H1 (cell line): ENCODE measurements at regions not wholly inside any gene's neighbourhood (a gene's known extent, or its start where the extent isn't known, plus 50 kb on each side); places are given as distances from the start of the nearest gene placed in this dataset.

Experiments
- CTCF ChIA-PET: fragments of 300-600 bp; sonication (Branson Sonifier 250); formaldehyde crosslinking; loops from one replicate; lab custom pipeline; 2021; ENCODE audit not compliant: partially characterized antibody; lab: Charles Lee
- POLR2A ChIA-PET: fragments of 300-600 bp; sonication (Branson Sonifier 250); formaldehyde crosslinking; loops from one replicate; lab custom pipeline; 2021; ENCODE audit warnings: inconsistent platforms; ENCODE audit not compliant: partially characterized antibody; lab: Charles Lee
- DNase-seq, 2 experiments: peaks; one replicate each; pipeline versions ENCODE4 v3.0.0 to v3.0.0-alpha.2; 2010 to 2022; ENCODE audit warnings: low spot score in 2 of 2, low read depth in 1 of 2, mixed read lengths in 1 of 2
- FAIRE-seq: peaks from 2 replicates; lab custom pipeline; 2011; peaks lifted over from hg19 to GRCh38; lab: Jason Lieb, UNC
- H2AFZ ChIP-seq: 2 replicates; pipeline ENCODE4 v1.8.1; 2012; ENCODE audit warnings: low read length, inconsistent platforms
- H2AK5ac ChIP-seq: 2 replicates; pipeline ENCODE4 v1.6.1; 2013; ENCODE audit warnings: low read depth, low read length
- H2BK120ac ChIP-seq: replicated peaks from 2 replicates; pipeline ENCODE3; 2013; ENCODE audit warnings: low read depth, low read length, inconsistent platforms
- H2BK12ac ChIP-seq: 2 replicates; pipeline ENCODE4 v1.6.1; 2013; ENCODE audit warnings: low read depth, low read length
- H2BK15ac ChIP-seq: 2 replicates; pipeline ENCODE4 v1.6.1; 2013; ENCODE audit warnings: low read length
- H2BK20ac ChIP-seq: 2 replicates; pipeline ENCODE4 v1.6.1; 2013; ENCODE audit warnings: low read length
- H2BK5ac ChIP-seq: 2 replicates; pipeline ENCODE4 v1.6.1; 2013; ENCODE audit warnings: low read depth, low read length
- H3K14ac ChIP-seq: 2 replicates; pipeline ENCODE4 v1.6.1; 2013; ENCODE audit warnings: inconsistent platforms; ENCODE audit not compliant: insufficient read length
- H3K18ac ChIP-seq: 2 replicates; pipeline ENCODE4 v1.6.1; 2013; ENCODE audit warnings: low read length; ENCODE audit errors: extremely low read depth
- H3K23ac ChIP-seq: 2 replicates; pipeline ENCODE4 v1.6.1; 2013; ENCODE audit warnings: inconsistent platforms; ENCODE audit not compliant: insufficient read length
- H3K23me2 ChIP-seq: 2 replicates; pipeline ENCODE4 v1.6.1; 2013; ENCODE audit warnings: low read depth, low read length
- H3K27ac ChIP-seq: 2 replicates; pipeline ENCODE4 v1.6.1; 2011; ENCODE audit warnings: low read depth, low read length, inconsistent platforms
- H3K27me3 ChIP-seq, 4 experiments: replicated peaks in 1 of 4; 1 replicate in 1 of 4; 2 replicates in 3 of 4; pipeline versions ENCODE4 v1.6.1 to v1.8.1; 2011 to 2013; ENCODE audit warnings: low read length in 3 of 4, mild to moderate bottlenecking in 3 of 4, inconsistent platforms in 2 of 4, mixed read lengths in 2 of 4, moderate library complexity in 1 of 4; ENCODE audit not compliant: control insufficient read depth in 3 of 4, insufficient read depth in 3 of 4; ENCODE audit errors: extremely low read depth in 1 of 4
- H3K36me3 ChIP-seq, 4 experiments: 2 replicates each; pipeline versions ENCODE4 v1.6.1 to v1.8.1; 2011 to 2013; ENCODE audit warnings: mild to moderate bottlenecking in 4 of 4, low read length in 3 of 4, moderate library complexity in 2 of 4, control low read depth in 1 of 4, inconsistent platforms in 1 of 4; ENCODE audit not compliant: insufficient read depth in 4 of 4, control insufficient read depth in 2 of 4
- H3K4ac ChIP-seq: replicated peaks from 2 replicates; pipeline ENCODE3; 2013; ENCODE audit warnings: low read length, low read depth, mixed read lengths, inconsistent platforms; ENCODE audit not compliant: insufficient read length
- H3K4me1 ChIP-seq, 4 experiments: replicated peaks in 1 of 4; 1 replicate in 1 of 4; 2 replicates in 3 of 4; pipeline versions ENCODE4 v1.6.1 to v1.8.1; 2011 to 2013; ENCODE audit warnings: low read length in 3 of 4, inconsistent platforms in 2 of 4, mixed read lengths in 1 of 4; ENCODE audit not compliant: insufficient read depth in 4 of 4, control insufficient read depth in 3 of 4
- H3K4me2 ChIP-seq, 2 experiments: 2 replicates each; pipeline versions ENCODE4 v1.6.1 to v1.8.1; 2011 to 2013; ENCODE audit warnings: low read depth in 2 of 2, low read length in 2 of 2, control low read depth in 1 of 2, inconsistent platforms in 1 of 2, mild to moderate bottlenecking in 1 of 2; ENCODE audit not compliant: insufficient read depth in 1 of 2
- H3K4me3 ChIP-seq, 4 experiments: fragments of 200-600, 300-600 bp in 1 of 4; sonication (generic), shearing (Covaris generic), sonication (Bioruptor Twin) in 1 of 4; 2 replicates each; pipeline versions ENCODE4 v1.5.1 to v1.8.1; 2011 to 2016; ENCODE audit warnings: low read length in 4 of 4, low read depth in 3 of 4, control low read depth in 2 of 4, inconsistent platforms in 2 of 4, mild to moderate bottlenecking in 2 of 4, mixed read lengths in 1 of 4, moderate library complexity in 1 of 4; ENCODE audit not compliant: insufficient read depth in 2 of 4; ENCODE audit errors: extremely low read depth in 1 of 4
- H3K56ac ChIP-seq: replicated peaks from 2 replicates; pipeline ENCODE3; 2013; ENCODE audit warnings: low read depth, mild to moderate bottlenecking, mixed read lengths, low read length, inconsistent platforms; ENCODE audit not compliant: insufficient read length
- H3K79me1 ChIP-seq: 2 replicates; pipeline ENCODE4 v1.6.1; 2013; ENCODE audit warnings: low read depth, low read length, control low read depth
- H3K79me2 ChIP-seq, 2 experiments: 2 replicates each; pipeline versions ENCODE4 v1.6.1 to v1.8.1; 2012 to 2013; ENCODE audit warnings: low read length in 2 of 2, mild to moderate bottlenecking in 2 of 2, inconsistent platforms in 1 of 2; ENCODE audit not compliant: insufficient read depth in 2 of 2, control insufficient read depth in 1 of 2
- H3K9ac ChIP-seq, 4 experiments: replicated peaks in 1 of 4; 1 replicate in 1 of 4; 2 replicates in 3 of 4; pipeline versions ENCODE4 v1.6.1 to v1.8.1; 2011 to 2013; ENCODE audit warnings: low read depth in 3 of 4, low read length in 3 of 4, control low read depth in 2 of 4, mild to moderate bottlenecking in 2 of 4, moderate library complexity in 2 of 4, inconsistent platforms in 1 of 4; ENCODE audit errors: extremely low read depth in 1 of 4
- H3K9me3 ChIP-seq, 2 experiments: 2 replicates each; pipeline versions ENCODE4 v1.6.1 to v1.8.1; 2012 to 2013; ENCODE audit warnings: mild to moderate bottlenecking in 2 of 2, moderate library complexity in 2 of 2, control low read depth in 1 of 2, inconsistent platforms in 1 of 2, low read depth in 1 of 2, low read length in 1 of 2, mixed read lengths in 1 of 2; ENCODE audit not compliant: insufficient read depth in 2 of 2
- H4K20me1 ChIP-seq, 2 experiments: replicated peaks in 1 of 2; 2 replicates each; pipeline versions ENCODE3 to v1.8.1; 2011 to 2013; ENCODE audit warnings: inconsistent platforms in 2 of 2, low read length in 2 of 2, mild to moderate bottlenecking in 1 of 2; ENCODE audit not compliant: insufficient read depth in 2 of 2, control insufficient read depth in 1 of 2
- H4K5ac ChIP-seq: 2 replicates; pipeline ENCODE4 v1.6.1; 2013; ENCODE audit warnings: low read length, low read depth, mixed read lengths, inconsistent platforms; ENCODE audit not compliant: insufficient read length
- H4K8ac ChIP-seq: 2 replicates; pipeline ENCODE4 v1.8.0; 2013; ENCODE audit warnings: mild to moderate bottlenecking, moderate library complexity, low read length, inconsistent platforms; ENCODE audit not compliant: insufficient read depth; ENCODE audit errors: extremely low read depth
- H4K91ac ChIP-seq: replicated peaks from 2 replicates; pipeline ENCODE3; 2013; ENCODE audit warnings: low read length, mixed read lengths, inconsistent platforms; ENCODE audit not compliant: insufficient read length
- BACH1 ChIP-seq: IDR thresholded peaks from 2 replicates; pipeline ENCODE4 v1.6.1; 2012; ENCODE audit warnings: low read length, improper control_type of control experiment
- CHD2 ChIP-seq: IDR thresholded peaks from 2 replicates; pipeline ENCODE4 v1.6.1; 2012; ENCODE audit warnings: low read length, improper control_type of control experiment
- EGR1 ChIP-seq: IDR thresholded peaks from 2 replicates; pipeline ENCODE4 v1.6.1; 2011; ENCODE audit warnings: low read depth, low read length, borderline replicate concordance
- GABPA ChIP-seq: IDR thresholded peaks from 2 replicates; pipeline ENCODE4 v1.6.1; 2011; ENCODE audit warnings: mild to moderate bottlenecking, low read length, moderate library complexity, borderline replicate concordance; ENCODE audit not compliant: insufficient read depth
- HDAC2 ChIP-seq, 2 experiments: fragments of 300-600 bp in 1 of 2; sonication (generic) in 1 of 2; IDR thresholded peaks; 2 replicates each; pipeline ENCODE4 v1.6.1; 2011 to 2012; ENCODE audit warnings: low read depth in 2 of 2, low read length in 2 of 2, mild to moderate bottlenecking in 2 of 2, moderate library complexity in 2 of 2, borderline replicate concordance in 1 of 2, inconsistent platforms in 1 of 2
- JUN ChIP-seq: IDR thresholded peaks from 2 replicates; pipeline ENCODE4 v1.6.1; 2011; ENCODE audit warnings: low read depth, mild to moderate bottlenecking, improper control_type of control experiment, low read length
- JUND ChIP-seq: IDR thresholded peaks from 2 replicates; pipeline ENCODE4 v1.6.1; 2011; ENCODE audit warnings: mild to moderate bottlenecking, improper control_type of control experiment, low read length
- KDM5A ChIP-seq: fragments of 200-600 bp; IDR thresholded peaks from 2 replicates; pipeline ENCODE4 v1.7.1; 2012; ENCODE audit warnings: mild to moderate bottlenecking, low read length, inconsistent platforms, mixed read lengths
- PHF8 ChIP-seq: fragments of 200-600 bp; sonication (generic); conservative IDR thresholded peaks from 2 replicates; pipeline ENCODE4 v1.7.1; 2012; ENCODE audit warnings: low read depth, mild to moderate bottlenecking, inconsistent platforms, low read length, moderate library complexity
- SAP30 ChIP-seq: fragments of 300-600 bp; sonication (generic); IDR thresholded peaks from 2 replicates; pipeline ENCODE4 v1.7.1; 2012; ENCODE audit warnings: low read length, moderate library complexity, mild to moderate bottlenecking, inconsistent platforms; ENCODE audit not compliant: insufficient read depth, insufficient replicate concordance
- SIRT6 ChIP-seq: IDR thresholded peaks from one replicate; pipeline ENCODE4 v1.7.1; 2012; ENCODE audit warnings: low read length, inconsistent platforms
- SIX5 ChIP-seq: IDR thresholded peaks from 2 replicates; pipeline ENCODE4 v1.6.1; 2011; ENCODE audit warnings: mild to moderate bottlenecking, low read depth, low read length
- SRF ChIP-seq: IDR thresholded peaks from 2 replicates; pipeline ENCODE4 v1.6.1; 2011; ENCODE audit warnings: mild to moderate bottlenecking, low read depth, low read length, moderate library complexity
- TBP ChIP-seq: IDR thresholded peaks from 2 replicates; pipeline ENCODE4 v1.6.1; 2011; ENCODE audit warnings: low read depth, low read length, improper control_type of control experiment
- whole genome bisulfite sequencing, 2 experiments: shearing (Covaris generic) in 1 of 2; methylation state at CpG; one replicate each; pipeline versions ENCODE4 v1.1.6 to v1.1.7; 2013 to 2015; ENCODE audit warnings: low lambda C conversion rate in 2 of 2, mixed read lengths in 2 of 2, inconsistent platforms in 1 of 2, low coverage in 1 of 2, missing lambda C conversion rate in 1 of 2; ENCODE audit not compliant: insufficient replicate concordance in 2 of 2, insufficient coverage in 1 of 2, insufficient read length in 1 of 2; ENCODE audit errors: extremely low coverage in 1 of 2, missing lambda C conversion rate in 1 of 2; 5-methylcytosine and 5-hydroxymethylcytosine counted together

DNA sequence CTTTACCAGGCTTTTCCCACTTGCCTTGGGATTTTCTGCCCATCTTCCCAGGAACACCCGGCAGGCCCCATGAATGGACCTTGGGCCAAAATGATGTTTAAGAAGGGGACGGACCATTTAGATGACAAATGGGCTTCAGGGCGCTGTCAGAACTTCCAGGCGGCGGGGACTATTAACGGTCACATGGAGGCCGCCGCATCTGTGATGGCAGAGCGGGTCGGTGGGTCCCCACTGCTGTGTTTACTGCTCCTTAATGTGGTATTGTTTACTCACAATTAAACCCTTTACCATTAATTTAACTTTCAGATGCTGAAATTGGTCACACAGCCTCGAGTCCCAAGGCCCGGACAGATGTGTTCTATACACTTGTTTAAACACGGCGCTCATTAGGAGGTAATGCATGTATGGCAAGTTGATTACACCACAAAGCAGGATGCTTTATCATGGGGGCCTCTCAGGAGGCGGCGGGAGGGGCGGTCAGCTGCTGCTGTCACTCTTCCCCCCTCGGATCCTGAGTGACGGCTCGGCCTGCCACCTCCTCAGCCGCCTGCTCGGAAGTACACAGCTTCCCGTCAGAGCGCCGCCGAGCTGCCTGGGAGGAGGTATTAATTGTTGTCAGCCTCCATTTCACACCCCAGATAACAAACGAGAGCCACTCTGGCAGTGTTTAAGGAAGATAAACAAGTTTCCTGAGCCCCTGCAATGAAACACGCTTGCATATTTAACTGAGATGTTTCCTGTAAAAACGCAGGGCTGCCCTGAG lies 83.9 kb upstream of the IRX3 start:
- peak overlapping the region; percentile 94 for H2AFZ ChIP-seq
- H2AK5ac ChIP-seq: no peak overlapping the region
- H3K23ac ChIP-seq: no peak overlapping the region
- no peaks in the 10 kb centered on the region for H3K36me3 ChIP-seq
- FAIRE-seq (no peak), DNase-seq (no peak)
- H2BK120ac ChIP-seq: no peak overlapping the region
- no peaks in the 10 kb centered on the region for H3K27me3 ChIP-seq
- no peaks in the 10 kb centered on the region for H3K79me2 ChIP-seq
- no peaks in the 10 kb centered on the region for H3K23me2 ChIP-seq
- H3K4me2 ChIP-seq: no peak overlapping the region
- no peak overlapping the region for H3K9ac ChIP-seq
- H2BK5ac ChIP-seq: no peak overlapping the region
- no peaks in the 10 kb centered on the region for H4K20me1 ChIP-seq
- no peak overlapping the region for H3K4me3 ChIP-seq
- H4K91ac ChIP-seq: no peak overlapping the region
- H2BK15ac ChIP-seq: no peak overlapping the region
- no peak overlapping the region for H3K4ac ChIP-seq
- no peaks in the 10 kb centered on the region for H3K79me1 ChIP-seq
- H3K18ac ChIP-seq: peak overlapping the region; percentile 13; the same call in 1 of the 2 replicates
- H2BK20ac ChIP-seq: no peak overlapping the region
- H3K9me3 ChIP-seq: no peaks in the 10 kb centered on the region
- no peak overlapping the region for H3K56ac ChIP-seq
- 86% methylated on average over 29 of the region's 29 CpGs; no CpG with 5 or more reads in 1 of the 2 experiments for WGBS, 2 experiments
- H4K5ac ChIP-seq: no peak overlapping the region
- POLR2A ChIA-PET: no interaction called here
- CTCF ChIA-PET: interaction anchor here (1.4 to 3.3 kb wide), 2 partner anchors 9 to 35 kb away, joined by 4 to 13 read pairs; no protein-coding TSS in a partner anchor
- no peak overlapping the region for H2BK12ac ChIP-seq
- peaks cover 0 to 3% (median 0%) of the 10 kb centered on the region in 4 experiments; a peak in 1 of 7 replicates for H3K4me1 ChIP-seq
- no peak overlapping the region for H4K8ac ChIP-seq
- no peak overlapping the region for H3K27ac ChIP-seq
- H3K14ac ChIP-seq: no peak overlapping the region
- TF ChIP-seq PHF8 (no peak), EGR1 (no peak), BACH1 (no peak), CHD2 (no peak), HDAC2 (IDR thresholded peaks at IDR 0.05; ENCODE audit: borderline replicate concordance in 1 of 2, low read depth in 2 of 2, low read length in 2 of 2) (no peak), KDM5A (no peak), SIX5 (no peak), SIRT6 (no peak), GABPA (no peak), SAP30 (no peak), TBP (no peak), JUND (no peak), JUN (no peak), SRF (no peak)
